ENCODE measurements at regions not wholly inside any gene's neighbourhood (a gene's known extent, or its start where the extent isn't known, plus 50 kb on each side); places are given as distances from the start of the nearest gene placed in this dataset.

DNA sequence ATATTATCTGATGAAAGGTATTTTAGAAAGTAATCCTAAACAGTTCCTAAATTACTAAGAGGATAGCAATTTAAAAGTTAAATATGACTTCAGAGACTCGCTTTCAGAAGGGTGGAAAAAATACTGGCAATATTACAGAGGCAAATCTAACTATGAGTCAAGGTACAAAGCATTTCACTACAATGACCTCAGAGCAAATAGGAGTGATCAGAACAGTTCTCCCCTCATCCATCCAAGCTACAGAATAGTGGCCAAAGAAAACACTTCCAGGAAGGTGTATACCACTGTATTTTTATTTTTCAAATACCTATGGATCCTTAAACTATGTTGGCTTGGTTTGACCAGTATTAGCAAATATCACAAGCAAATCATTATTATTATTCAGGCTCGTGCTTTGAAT lies 112.8 kb upstream of the ODAD2 start:
- TF ChIP-seq, protein P1, sequence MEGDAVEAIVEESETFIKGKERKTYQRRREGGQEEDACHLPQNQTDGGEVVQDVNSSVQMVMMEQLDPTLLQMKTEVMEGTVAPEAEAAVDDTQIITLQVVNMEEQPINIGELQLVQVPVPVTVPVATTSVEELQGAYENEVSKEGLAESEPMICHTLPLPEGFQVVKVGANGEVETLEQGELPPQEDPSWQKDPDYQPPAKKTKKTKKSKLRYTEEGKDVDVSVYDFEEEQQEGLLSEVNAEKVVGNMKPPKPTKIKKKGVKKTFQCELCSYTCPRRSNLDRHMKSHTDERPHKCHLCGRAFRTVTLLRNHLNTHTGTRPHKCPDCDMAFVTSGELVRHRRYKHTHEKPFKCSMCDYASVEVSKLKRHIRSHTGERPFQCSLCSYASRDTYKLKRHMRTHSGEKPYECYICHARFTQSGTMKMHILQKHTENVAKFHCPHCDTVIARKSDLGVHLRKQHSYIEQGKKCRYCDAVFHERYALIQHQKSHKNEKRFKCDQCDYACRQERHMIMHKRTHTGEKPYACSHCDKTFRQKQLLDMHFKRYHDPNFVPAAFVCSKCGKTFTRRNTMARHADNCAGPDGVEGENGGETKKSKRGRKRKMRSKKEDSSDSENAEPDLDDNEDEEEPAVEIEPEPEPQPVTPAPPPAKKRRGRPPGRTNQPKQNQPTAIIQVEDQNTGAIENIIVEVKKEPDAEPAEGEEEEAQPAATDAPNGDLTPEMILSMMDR (IDR thresholded peaks at IDR 0.05) = no peak

DNA sequence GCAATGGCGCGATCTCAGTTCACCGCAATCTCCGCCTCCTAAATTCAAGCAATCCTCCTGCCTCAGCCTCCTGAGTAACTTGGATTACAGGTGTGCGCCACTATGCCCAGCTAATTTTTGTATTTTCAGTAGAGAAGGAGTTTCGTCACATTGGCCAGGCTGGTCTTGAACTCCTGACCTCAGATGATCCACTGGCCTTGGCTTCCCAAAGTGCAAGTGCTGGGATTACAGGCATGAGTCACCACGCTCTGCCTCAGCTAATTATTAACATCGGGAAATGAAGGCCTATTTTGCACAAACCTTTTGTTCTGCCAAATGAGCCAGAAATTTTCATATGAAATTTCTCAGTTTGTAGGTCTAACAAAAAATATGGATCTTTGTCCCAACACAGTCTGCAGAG lies 106.7 kb upstream of the ODAD2 start:
- TF ChIP-seq, protein P1 (IDR thresholded peaks at IDR 0.05) = no peak

DNA sequence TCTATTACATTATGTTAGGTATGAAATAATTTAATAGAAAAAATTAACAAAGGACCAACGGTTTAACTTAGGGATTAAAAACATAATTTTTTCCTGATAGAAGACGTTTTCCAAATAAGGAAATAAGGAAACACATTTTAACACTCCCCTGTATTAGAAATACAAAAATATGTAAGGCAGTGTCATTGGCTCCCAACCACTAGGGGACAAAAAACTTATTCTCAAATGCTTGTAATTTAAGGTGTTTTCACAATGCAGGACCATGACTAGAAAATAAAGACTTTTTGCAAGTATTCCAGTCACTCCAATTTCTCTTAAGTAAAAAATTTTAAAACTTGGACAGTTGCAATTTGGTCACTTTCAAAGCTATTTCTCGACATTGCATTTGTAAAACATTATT lies 98.8 kb upstream of the ODAD2 start:
- TF ChIP-seq, protein P1 (IDR thresholded peaks at IDR 0.05) = no peak

DNA sequence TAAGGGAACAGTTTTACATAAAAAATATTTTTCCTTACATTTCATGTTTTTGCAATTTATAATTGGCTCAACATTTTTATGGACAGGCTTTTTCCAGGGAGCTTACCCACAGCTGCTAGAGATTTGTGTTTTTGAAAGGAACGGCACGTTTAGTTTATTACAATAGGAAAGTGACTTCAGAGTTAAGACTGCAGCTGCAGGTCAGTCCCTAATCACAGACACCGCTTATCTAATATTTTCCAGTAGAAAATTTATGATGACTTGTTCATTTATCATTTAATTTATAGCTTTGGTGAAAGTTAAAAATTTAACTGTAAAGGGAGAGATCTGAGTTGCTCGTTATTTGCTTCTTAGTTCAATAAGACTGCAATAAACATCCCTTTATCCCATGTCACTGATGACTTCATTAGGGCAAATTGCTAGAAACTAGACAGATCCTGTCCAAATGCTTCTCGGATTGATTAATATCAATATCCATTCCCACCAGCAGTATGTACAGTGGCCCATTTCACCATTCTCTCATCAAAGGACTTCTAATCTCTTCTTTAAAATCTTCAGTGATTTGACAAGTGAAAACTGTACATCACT lies 97.0 kb upstream of the ODAD2 start:
- TF ChIP-seq, protein P1 (IDR thresholded peaks at IDR 0.05) = no peak

DNA sequence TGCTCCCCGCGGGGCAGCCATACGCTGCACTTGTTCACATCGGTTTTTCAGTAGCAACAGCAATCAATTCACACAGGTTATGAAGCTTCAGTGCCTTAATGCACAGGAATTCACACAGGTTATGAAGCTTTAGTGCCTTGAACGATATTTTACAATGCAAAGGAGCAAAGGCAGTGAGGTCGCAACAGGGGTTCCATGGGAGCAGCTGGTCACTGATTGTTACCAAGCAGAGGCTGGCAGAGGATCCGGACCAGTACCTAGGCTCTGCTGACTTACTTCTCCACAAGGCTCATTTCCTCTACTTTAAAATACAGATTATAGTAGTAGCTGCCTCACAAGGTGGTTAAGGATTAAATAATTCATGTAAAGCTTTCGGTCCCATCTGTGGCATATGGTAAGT lies 95.2 kb upstream of the ODAD2 start:
- TF ChIP-seq, protein P1 (IDR thresholded peaks at IDR 0.05) = no peak

DNA sequence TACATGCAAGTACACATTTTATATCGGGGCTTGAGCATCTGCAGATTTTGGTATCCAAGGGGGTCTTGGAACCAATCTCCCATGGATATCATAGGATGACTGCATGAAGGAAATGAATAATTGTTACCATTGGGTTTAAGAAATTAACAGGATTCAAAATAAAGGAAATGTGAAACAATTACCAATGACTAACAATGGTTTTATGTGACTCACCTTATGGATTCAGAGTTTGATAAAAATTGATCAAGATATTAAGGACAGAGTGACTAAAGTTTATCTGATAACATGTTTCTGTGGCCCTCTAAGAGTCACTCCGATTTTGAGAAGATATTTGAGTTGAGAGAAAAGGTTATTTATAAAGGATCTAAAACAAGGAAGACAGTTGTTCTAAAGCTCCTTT lies 93.0 kb upstream of the ODAD2 start:
- TF ChIP-seq, protein P1 (IDR thresholded peaks at IDR 0.05) = no peak

DNA sequence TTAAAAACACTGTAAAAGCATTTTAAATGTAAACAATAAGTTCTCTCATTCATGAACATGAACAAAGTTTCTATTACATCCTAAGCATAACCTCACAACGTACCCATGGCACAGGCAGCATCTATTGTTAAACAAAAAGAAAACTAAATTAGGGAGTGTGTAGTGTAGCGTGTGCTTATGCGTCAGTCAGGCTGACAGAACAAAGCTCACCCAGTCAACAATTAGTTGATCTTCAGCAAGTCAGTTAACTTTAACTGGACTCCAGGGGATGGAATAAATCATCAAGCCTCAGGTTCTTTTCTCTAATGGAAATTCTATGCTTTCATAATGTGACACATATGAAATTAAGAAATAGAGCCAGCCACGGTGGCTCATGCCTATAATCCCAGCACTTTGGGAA lies 91.6 kb upstream of the ODAD2 start:
- TF ChIP-seq, protein P1 (IDR thresholded peaks at IDR 0.05) = no peak

DNA sequence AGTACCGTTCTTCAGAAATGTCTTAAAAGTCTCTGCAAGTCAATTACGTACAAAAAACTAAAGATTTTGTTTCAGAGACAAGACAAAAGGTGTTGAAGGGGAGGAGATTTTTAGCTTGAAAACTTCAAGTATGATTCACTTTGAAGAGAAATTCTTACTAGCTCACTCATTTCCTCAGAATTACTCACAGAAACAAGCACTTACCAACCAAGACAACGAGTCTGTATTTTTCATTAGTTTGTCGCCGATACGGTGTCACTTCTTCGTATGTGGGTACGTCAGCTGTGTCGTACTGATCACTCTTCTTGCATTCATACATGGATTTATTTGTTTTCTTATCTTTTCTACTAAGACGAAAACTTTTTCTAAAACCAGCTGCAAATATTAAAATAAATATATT lies 90.6 kb upstream of the ODAD2 start:
- TF ChIP-seq, protein P1 (IDR thresholded peaks at IDR 0.05) = no peak

Data from LNCAP (cell line).